ENCODE measurements at regions not wholly inside any gene's neighbourhood (a gene's known extent, or its start where the extent isn't known, plus 50 kb on each side); places are given as distances from the start of the nearest gene placed in this dataset.

DNA sequence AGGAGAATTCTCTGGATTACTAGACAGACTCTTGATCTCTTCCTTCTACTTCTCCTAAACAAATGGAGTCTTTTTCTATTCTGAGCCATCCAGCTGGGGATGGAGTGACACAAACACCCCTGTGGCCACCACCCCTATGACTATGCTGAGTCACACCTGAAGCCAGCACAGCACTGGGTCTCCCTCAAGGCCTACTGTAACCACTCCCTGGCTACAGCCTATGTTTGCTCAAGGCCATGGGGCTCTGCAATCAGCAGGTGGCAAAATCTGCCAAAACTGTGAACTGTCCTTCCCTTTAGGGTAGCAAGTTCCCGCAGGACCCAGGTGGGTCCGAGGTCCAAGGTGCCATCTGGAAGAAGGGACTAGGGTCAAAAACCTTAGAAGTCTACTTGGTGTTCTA is 132.3 kb downstream of the TINAG start:
- H3K9me3 Mint-ChIP-seq = no peaks in the 10 kb centered on the region
- H3K4me1 Mint-ChIP-seq = no peaks in the 10 kb centered on the region

DNA sequence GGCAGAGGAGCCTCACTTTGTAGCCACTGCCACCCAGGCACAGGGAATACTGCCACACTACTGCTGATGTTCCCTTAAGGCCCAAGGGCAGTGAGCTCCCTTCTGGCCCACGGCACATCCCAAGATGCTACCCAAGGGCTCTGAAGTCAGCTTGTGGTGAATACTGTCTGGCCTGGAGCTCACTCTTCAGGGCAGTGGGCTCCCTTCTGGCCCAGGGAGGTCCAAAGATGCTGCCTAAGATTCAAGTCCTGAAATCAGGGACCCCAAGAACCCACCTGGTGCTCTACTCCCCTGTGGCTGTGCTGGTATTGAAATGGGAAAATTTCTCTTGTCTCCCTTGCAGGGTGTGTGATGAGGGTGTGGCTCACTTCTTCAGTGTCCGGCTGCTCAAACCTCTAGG is 132.8 kb downstream of the TINAG start:
- no peaks in the 10 kb centered on the region for H3K4me1 Mint-ChIP-seq
- no peaks in the 10 kb centered on the region for H3K27me3 Mint-ChIP-seq (ENCODE audit: low read depth)
- H3K9me3 Mint-ChIP-seq = no peaks in the 10 kb centered on the region
- no peak overlapping the region for H3K27ac Mint-ChIP-seq
- TF ChIP-seq, protein P1, sequence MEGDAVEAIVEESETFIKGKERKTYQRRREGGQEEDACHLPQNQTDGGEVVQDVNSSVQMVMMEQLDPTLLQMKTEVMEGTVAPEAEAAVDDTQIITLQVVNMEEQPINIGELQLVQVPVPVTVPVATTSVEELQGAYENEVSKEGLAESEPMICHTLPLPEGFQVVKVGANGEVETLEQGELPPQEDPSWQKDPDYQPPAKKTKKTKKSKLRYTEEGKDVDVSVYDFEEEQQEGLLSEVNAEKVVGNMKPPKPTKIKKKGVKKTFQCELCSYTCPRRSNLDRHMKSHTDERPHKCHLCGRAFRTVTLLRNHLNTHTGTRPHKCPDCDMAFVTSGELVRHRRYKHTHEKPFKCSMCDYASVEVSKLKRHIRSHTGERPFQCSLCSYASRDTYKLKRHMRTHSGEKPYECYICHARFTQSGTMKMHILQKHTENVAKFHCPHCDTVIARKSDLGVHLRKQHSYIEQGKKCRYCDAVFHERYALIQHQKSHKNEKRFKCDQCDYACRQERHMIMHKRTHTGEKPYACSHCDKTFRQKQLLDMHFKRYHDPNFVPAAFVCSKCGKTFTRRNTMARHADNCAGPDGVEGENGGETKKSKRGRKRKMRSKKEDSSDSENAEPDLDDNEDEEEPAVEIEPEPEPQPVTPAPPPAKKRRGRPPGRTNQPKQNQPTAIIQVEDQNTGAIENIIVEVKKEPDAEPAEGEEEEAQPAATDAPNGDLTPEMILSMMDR (IDR thresholded peaks at IDR 0.05; ENCODE audit: unreplicated experiment in 3 of 3) = no peak
- H3K36me3 Mint-ChIP-seq (ENCODE audit: low read depth) = no peaks in the 10 kb centered on the region
- no peak overlapping the region for H3K4me3 Mint-ChIP-seq

More for the DNA sequence above, 132.3 kb downstream of the TINAG start:
- TF ChIP-seq, protein P1 (IDR thresholded peaks at IDR 0.05; ENCODE audit: unreplicated experiment in 3 of 3) = no peak
- H3K36me3 Mint-ChIP-seq (ENCODE audit: low read depth) = no peaks in the 10 kb centered on the region
- no peak overlapping the region for H3K27ac Mint-ChIP-seq
- H3K27me3 Mint-ChIP-seq (ENCODE audit: low read depth) = no peaks in the 10 kb centered on the region
- H3K4me3 Mint-ChIP-seq = no peak overlapping the region

DNA sequence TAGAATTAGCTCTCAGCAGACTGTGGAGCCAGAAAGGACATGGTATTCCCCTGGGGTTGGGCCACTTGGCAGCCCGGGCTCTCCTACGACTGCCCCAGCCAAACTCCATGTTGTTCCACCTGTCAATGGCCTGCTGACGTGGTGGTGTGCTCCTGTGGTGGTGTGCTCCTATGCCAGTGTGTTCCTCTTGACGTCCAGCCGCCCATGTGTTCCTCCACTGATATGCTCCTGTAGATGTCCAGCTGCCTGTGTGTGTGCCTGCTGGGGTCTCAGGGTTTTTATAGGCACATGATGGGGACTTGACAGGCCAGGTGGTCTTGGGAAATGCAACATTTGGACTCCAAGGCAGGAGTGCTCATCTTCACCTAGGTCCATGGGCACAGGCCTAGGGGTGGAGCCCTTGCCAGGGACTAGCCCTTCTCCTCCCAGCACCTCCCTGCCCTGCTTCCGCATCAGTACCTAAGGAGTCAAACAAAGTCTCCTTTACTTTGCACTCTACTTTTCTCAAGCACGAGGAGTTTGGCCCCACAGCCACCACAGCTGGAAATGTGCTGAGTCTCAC is 133.5 kb downstream of the TINAG start:
- H3K36me3 Mint-ChIP-seq (ENCODE audit: low read depth) = no peaks in the 10 kb centered on the region
- no peak overlapping the region for H3K4me3 Mint-ChIP-seq
- H3K27ac Mint-ChIP-seq = no peak overlapping the region
- H3K9me3 Mint-ChIP-seq = no peaks in the 10 kb centered on the region
- TF ChIP-seq, protein P1 (IDR thresholded peaks at IDR 0.05; ENCODE audit: unreplicated experiment in 3 of 3) = no peak
- H3K27me3 Mint-ChIP-seq (ENCODE audit: low read depth) = no peaks in the 10 kb centered on the region
- H3K4me1 Mint-ChIP-seq = no peaks in the 10 kb centered on the region

DNA sequence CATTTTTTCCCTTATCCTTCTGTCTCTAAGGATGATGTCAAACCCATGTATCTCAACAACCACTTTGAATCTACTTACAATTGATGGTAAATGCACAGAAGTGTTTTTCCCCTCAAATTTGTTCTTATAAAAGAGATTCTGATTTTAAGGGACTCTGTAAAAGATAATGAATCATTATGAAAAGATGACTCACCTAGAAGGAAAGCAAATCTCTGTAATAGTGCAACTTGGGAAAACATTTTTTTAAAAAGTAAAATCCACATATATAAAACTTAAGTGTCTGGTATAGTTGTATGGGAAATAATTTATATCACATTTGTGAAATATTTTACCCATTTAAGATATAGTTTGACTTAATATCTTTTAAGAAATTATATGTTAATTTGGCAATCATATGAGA is 137.0 kb downstream of the TINAG start:
- Mint-ChIP-seq H3K4me3 (no peak overlapping the region), H3K9me3 (no peaks in the 10 kb centered on the region), H3K27ac (no peak overlapping the region), H3K27me3 (ENCODE audit: low read depth) (no peaks in the 10 kb centered on the region), H3K4me1 (no peaks in the 10 kb centered on the region), H3K36me3 (ENCODE audit: low read depth) (no peaks in the 10 kb centered on the region)
- TF ChIP-seq, protein P1 (IDR thresholded peaks at IDR 0.05; ENCODE audit: unreplicated experiment in 3 of 3) = no peak

DNA sequence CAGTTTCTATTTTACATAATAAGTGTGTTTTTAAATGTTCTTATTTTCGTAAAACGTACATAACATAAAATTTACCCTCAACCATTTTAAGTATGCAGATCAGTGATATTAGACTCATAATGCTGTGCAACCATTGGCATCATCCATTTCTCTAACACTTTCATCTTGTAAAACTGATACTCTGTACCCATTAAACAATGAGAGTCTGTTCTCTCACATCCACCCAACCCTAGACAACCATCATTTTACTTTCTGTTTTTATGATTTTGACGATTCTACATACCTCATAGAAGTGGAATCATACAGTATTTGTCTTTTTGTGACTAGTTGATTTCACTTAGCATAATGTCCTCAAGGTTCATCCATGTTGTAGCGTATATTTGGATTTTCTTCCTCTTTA is 140.4 kb downstream of the TINAG start:
- peaks cover 5% of the 10 kb centered on the region for H3K9me3 Mint-ChIP-seq
- no peaks in the 10 kb centered on the region for H3K4me1 Mint-ChIP-seq
- no peaks in the 10 kb centered on the region for H3K36me3 Mint-ChIP-seq (ENCODE audit: low read depth)
- H3K27ac Mint-ChIP-seq = no peak overlapping the region
- H3K27me3 Mint-ChIP-seq (ENCODE audit: low read depth) = no peaks in the 10 kb centered on the region
- TF ChIP-seq, protein P1 (IDR thresholded peaks at IDR 0.05; ENCODE audit: unreplicated experiment in 3 of 3) = no peak
- H3K4me3 Mint-ChIP-seq = no peak overlapping the region

DNA sequence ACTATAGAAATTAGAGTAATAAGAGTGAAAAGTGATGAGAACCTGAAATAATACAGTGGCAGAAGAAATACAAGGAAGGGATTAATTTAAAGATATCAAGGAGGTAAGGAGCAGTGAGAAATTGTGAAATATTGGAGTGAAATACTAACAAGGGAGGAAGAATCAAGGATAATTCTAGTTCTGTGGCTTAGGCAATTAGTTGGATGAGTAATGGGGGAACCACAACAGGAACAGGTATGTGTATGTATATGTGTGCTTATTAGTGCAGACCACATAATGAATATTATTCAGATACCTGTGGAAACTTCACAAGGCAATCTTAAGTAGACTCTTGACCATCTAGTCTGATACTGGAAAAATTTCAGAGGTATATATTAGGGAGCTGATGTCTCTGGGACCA is 143.3 kb downstream of the TINAG start:
- no peaks in the 10 kb centered on the region for H3K27me3 Mint-ChIP-seq (ENCODE audit: low read depth)
- no peak overlapping the region for H3K27ac Mint-ChIP-seq
- H3K4me1 Mint-ChIP-seq = no peaks in the 10 kb centered on the region
- TF ChIP-seq, protein P1 (IDR thresholded peaks at IDR 0.05; ENCODE audit: unreplicated experiment in 3 of 3) = no peak
- no peaks in the 10 kb centered on the region for H3K36me3 Mint-ChIP-seq (ENCODE audit: low read depth)
- peaks cover 5% of the 10 kb centered on the region for H3K9me3 Mint-ChIP-seq
- H3K4me3 Mint-ChIP-seq = no peak overlapping the region

Data from nephron (organoid).